HG03159 (cell line): ENCODE measurements at regions not wholly inside any gene's neighbourhood (a gene's known extent, or its start where the extent isn't known, plus 50 kb on each side); places are given as distances from the start of the nearest gene placed in this dataset.

Experiments used
- ATAC-seq: cut with Tn5 transposase; IDR thresholded peaks from one replicate; pipeline ENCODE4 v1.9.1; 2021; ENCODE audit warnings: mild to moderate bottlenecking, moderate library complexity; ENCODE audit not compliant: unreplicated experiment

GRCh38 chr18:54100920-54101470, 123.5 kb downstream of the MBD2 start:
- ATAC-seq = no peak

- ATAC-seq = no peak
These were observed 124.0 kb downstream of the MBD2 start for GRCh38 chr18:54100466-54100865.

GRCh38 chr18:54094474-54094873, 130.0 kb downstream of the MBD2 start:
- ATAC-seq = no peak

- no peak for ATAC-seq
These were observed 133.6 kb downstream of the MBD2 start for GRCh38 chr18:54090856-54091255.

- ATAC-seq = no peak
These were observed 134.6 kb downstream of the MBD2 start for GRCh38 chr18:54089749-54090459.

- no peak for ATAC-seq
These were observed 137.6 kb downstream of the MBD2 start for GRCh38 chr18:54086863-54087262.

GRCh38 chr18:54086046-54086802, 138.2 kb downstream of the MBD2 start:
- peak; percentile 85 for ATAC-seq

GRCh38 chr18:54080858-54081257, 143.6 kb downstream of the MBD2 start:
- no peak for ATAC-seq

GRCh38 chr18:54076166-54076565, 148.3 kb downstream of the MBD2 start:
- no peak for ATAC-seq

GRCh38 chr18:54075689-54076088, 148.8 kb downstream of the MBD2 start:
- no peak for ATAC-seq

GRCh38 chr18:54069729-54070128, 154.7 kb downstream of the MBD2 start:
- ATAC-seq = no peak

GRCh38 chr18:54060343-54061005, 164.0 kb downstream of the MBD2 start:
- ATAC-seq = no peak

GRCh38 chr18:54052732-54053429, 171.6 kb downstream of the MBD2 start:
- no peak for ATAC-seq

GRCh38 chr18:54052259-54052658, 172.2 kb downstream of the MBD2 start:
- ATAC-seq = no peak

GRCh38 chr18:54043484-54044251, 180.8 kb downstream of the MBD2 start:
- ATAC-seq = no peak

- no peak for ATAC-seq
These were observed 188.5 kb downstream of the MBD2 start for GRCh38 chr18:54035927-54036326.

GRCh38 chr18:54033052-54033451, 191.4 kb downstream of the MBD2 start:
- no peak for ATAC-seq

GRCh38 chr18:54032412-54032811, 192.1 kb downstream of the MBD2 start:
- no peak for ATAC-seq

GRCh38 chr18:54031243-54031642, 193.2 kb downstream of the MBD2 start:
- ATAC-seq = no peak

- ATAC-seq = no peak
These were observed 194.0 kb downstream of the MBD2 start for GRCh38 chr18:54030434-54030833.
